GM18909 (cell line): ENCODE measurements at regions not wholly inside any gene's neighbourhood (a gene's known extent, or its start where the extent isn't known, plus 50 kb on each side); places are given as distances from the start of the nearest gene placed in this dataset.

Experiments used
- ATAC-seq: cut with Tn5 transposase; IDR thresholded peaks from one replicate; pipeline ENCODE4 v1.9.1; 2021; ENCODE audit warnings: mild to moderate bottlenecking; ENCODE audit not compliant: unreplicated experiment, poor library complexity

DNA sequence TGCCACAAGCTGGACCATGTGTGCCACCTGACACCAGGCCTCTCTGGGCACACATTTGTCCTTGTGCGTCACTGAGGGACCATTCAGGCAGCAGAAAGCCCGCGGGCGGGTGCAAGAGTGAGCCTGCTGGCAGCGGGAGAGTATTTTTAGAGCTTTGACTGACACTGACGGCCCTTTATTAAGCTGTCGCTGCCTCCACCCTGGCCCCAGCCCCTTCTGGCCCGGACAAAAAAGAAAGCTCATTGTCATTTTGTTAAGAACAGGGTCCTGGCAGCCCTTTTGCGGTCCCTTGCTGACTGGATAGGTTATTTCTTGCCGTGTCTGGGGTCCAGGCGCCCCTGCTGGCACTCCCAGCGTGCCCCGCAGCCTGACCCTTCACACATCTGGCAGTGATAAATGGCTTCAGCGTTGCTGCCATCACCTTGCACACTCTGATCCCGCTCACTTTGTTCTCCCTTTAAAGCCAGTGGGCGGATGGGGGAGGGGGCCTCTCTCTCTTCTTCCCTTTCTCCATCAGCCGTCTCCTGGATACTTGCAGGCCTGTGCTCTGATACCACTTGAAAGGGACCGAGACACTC, 78.4 kb upstream of the NKD1 start:
- ATAC-seq, result no peak

DNA sequence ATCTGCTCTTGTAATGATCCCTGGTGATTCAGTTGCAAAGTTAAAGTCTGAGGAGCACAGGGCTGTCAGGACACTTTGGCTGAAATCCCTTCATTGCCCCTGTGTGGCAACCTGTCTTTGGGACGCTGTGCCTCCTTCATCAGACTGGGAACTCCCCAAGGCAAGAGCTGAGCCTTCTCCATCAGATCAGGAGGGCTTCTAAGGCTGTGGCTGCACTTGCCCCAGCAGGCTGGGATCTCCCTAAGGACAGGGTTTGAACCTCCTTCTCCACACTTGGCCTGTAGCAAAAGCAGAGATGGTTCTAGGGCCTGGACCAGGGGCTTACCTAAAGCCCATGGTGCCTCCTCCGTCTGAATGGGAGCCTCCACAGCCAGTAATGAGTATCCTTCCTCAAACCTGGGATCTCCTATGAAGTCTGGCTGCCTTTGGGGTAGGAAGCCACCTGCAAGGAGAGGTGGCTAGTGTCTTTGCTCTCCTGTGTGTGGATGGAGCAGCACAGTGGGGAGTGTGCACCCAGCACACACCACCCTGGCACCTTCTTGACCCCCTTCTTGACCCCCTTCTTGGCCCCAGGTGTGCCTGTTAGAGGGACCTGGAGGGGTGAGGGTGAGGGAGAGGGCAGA, 79.0 kb upstream of the NKD1 start:
- ATAC-seq, result no peak

DNA sequence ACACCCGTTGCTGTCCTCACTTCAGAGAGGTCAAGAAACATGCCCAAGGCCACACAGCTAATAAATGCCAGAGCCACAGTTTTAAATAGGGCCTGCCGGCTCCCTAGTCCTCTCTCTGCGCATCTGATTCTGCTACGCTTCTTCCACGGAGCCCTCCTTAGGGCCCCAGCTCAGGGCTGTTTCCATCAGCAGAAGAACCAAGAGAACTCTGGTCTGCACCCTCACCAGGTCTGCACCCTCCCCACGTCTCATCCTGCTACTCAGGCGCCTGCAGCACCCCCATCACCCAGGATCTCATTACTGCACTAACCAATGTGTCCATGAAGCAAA, 79.5 kb upstream of the NKD1 start:
- no peak for ATAC-seq

- no peak for ATAC-seq
These were observed 80.0 kb upstream of the NKD1 start for GRCh38 chr16:50467943-50468748.

DNA sequence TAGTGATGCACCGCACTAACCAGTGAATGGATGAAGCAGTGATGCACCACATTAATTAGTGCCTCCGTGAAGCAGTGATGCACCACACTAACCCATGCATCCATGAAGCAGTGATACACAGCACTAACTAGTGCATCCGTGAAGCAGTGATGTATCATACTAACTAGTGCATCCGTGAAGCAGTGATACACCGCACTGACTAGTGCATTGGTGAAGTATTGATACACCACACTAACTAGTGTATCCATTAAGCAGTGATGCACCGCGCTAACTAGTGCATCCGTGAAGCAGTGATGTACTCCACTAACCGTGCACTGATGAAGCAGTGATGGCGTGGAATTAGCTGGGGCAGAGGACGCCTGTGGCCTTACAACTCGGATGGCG, 80.6 kb upstream of the NKD1 start:
- no peak for ATAC-seq

- ATAC-seq, result no peak
These were observed 82.0 kb upstream of the NKD1 start for GRCh38 chr16:50466170-50466569.

- ATAC-seq, result no peak
These were observed 83.6 kb upstream of the NKD1 start for GRCh38 chr16:50464325-50465290.

DNA sequence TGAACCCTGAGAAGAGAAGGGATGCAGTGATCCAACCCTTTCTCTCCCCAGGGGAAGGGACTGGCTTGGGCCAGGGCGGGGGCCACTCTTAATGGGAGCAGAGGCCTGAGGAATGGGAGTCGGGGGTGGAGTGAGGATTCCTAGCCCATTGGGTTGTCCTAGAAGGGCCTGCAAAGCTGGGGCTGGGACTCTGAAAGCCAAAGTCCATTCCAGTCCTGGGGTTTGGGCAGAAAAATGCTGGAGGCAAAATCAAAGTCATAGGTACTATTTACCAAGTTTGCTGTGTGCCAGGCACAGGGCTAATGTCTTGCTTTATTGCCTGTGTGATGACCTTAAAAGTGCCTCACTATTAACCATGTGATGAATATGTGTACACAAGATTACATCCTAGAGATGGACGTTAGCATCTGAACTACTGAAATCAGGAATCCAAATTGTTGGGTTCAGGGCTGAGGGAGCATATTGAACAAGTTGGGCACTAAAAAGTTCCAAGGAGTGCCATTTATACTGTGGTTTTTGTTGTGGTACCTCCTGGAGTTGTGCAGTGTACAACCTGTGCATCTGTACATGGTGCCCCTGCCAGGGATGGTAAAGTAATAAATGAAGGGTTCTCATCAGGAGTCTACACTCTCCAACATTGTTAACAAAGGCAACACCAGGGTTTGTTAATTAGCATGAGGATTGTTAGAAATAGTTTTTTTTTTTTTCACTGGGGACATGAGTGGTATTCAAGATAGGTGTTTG, 84.4 kb upstream of the NKD1 start:
- no peak for ATAC-seq

GRCh38 chr16:50462793-50463507, 85.2 kb upstream of the NKD1 start:
- ATAC-seq, result no peak

GRCh38 chr16:50461400-50461760, 86.8 kb upstream of the NKD1 start:
- ATAC-seq, result no peak

DNA sequence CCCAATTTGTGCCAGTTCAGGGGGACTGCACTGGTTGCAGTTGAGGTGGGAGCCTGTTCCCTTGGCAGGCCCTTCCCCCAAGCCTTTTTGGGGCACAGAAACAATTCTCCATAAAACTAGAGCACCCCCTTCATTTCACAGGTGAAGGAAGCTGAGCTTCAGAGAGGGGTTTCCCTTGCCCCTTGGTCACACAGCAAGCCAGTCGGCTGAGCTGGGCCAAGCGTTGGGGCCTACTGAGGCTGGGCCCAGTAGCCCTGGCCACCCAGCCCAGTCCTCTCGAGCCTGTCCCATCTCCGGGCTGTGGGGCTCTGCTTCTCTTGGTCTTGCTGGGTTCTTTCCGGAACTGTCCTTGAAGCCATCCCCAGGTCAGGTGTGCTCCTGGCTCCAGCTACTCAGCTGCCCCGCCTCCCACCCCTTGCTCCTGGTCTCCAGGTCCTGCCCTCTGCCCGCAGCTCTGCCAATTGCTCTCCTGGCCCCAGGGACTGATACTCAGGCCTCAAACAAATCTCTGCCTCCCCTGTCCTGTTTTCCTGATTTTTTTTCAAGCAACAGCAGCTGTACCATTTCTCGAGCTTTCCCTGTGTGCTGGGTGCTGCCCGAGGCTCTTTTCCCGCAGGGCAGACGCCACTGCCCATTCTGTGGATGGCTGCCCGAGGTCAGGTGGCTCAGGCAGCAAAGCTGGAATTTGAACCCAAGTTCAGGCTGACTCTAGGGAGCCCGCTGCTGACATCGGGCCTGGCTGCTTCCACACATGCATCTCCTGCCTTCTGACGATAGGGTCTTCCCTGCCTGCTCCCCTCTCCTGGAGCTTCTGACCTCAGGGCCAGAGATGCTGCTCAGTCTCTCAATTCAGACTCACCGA, 87.4 kb upstream of the NKD1 start:
- no peak for ATAC-seq

DNA sequence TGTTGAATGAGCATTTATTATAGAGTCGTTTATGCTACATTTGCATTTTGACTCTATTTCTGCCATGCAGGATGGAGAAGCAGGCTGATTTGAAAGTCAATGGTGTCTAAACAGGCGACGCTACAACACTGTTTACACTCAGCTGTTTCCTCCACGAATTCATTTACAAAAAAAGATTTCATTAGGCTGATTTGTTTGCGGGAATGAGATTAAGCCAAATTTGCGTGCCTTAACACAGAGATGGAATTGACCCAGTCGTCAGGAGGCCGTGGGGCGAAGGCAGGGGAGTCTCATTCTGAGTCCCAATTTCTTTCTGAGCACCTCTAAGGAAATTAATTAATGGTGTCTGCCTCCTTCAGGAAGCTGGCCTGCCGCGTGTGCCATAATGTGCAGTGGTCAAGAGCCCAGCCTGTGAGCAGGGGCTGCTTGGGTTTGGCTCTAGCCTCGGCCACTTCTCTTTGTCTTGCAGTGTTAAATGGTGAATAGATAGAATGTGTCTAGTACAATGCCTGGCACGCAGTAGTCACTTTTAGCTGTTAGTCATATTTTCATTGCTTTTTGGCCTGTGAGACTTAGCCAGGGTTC, 88.6 kb upstream of the NKD1 start:
- ATAC-seq, result no peak

DNA sequence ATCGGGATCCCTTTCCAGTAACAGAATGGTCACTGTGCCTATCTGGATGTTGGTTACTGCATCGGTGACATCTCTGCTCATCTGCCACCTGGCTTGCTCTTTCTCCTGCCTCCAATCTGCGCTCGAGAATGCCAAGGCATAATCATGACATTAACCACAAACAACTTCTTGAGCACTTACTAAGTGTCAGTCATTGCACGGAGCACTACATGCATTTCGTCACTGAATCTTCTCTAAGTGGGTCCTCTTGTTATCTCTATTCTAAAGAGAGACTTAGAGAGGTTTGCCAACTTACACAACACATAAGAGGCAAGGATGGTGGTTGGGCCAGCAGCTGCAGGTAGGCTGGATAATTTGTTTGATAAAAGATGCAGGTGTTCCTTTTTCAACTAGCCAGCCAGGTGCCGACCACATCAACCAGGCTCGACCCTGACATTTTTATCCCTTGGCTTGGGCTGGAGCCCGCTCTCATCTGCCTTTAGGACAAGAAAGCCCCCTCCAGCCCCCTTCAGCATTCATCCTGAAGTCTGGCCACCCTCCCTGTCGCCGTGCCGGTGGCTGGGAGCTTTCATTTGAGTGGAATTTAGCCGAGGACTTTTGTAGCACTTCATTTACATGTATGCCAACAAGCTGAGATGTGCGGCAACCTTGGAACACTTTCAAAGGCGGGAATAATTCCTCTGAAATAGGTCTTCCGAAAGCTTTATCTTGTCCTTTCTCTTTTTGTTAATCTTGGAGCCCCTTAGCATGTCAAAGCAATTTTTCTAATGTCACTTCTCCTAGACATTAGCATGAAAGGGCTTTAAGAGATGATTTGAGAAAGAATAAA, 89.3 kb upstream of the NKD1 start:
- ATAC-seq, result no peak

DNA sequence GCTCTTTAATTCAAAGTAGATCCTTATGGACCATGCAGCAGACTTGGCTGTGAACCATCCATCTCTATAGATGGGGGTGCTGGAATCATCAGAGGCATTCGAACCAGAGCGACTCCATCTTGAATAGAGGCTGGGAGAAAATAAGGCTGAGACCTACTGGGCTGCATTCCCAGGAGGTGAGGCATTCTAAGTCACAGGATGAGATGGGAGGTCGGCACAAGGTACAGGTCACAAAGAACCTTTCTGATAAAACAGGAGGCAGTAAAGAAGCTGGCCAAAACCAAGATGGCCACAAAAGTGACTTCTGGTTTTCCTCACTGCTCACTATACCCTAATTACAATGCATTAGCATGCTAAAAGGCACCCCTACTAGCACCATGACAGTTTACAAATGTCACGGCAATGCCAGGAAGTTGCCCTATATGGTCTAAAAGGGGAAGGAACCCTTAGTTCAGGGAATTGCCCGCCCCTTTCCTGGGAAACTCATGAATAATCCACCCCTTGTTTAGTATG, 89.2 kb upstream of the BRD7 start:
- no peak for ATAC-seq

DNA sequence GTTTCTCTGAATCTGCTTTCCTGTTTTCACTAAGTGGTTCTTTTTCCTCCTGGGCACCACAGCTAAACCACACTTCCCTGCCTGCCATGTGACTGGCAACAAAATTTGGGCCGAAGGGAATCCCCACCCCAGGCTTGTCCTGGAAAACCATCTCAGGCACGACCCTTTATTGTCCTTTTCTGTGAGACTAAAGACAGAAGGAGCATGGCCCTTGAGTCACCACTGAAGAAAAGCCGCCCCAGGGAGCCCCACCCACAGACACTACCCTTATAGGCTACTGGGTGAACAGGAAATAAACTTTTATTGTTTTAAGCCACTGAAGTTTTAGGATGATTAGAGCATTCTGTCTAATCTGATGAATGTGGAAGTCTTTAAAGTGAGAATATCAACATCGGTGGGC, 88.6 kb upstream of the BRD7 start:
- no peak for ATAC-seq

DNA sequence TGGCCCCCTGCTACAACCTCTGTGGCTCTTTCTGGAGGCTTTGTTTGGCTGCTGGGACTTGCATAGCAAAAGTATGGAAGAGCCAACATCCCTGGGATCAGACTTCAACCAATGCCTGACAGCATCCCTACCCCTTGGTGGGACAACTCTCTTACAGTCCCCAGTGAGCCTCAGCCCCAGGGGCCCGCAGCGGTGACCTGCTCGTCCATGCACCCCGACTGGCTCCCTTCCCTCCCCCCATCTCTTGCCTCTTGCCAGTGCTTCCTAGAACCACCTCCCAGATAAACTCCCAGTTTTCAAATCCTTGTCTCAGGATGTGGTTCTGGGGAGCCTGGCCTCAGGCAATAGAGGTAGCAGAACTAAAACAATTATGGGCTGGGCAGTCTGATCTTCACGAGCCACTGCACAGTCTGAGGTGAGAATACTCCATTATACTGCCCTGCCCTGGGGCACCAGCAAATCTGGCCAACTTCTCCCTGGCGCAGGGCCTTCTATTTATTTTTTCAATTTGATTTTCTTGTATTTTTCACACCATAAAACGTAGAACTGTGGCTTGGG, 86.6 kb upstream of the BRD7 start:
- no peak for ATAC-seq

- no peak for ATAC-seq
These were observed 84.7 kb upstream of the BRD7 start for GRCh38 chr16:50453446-50453845.
